KMS-11 (cell line): ENCODE measurements at regions not wholly inside any gene's neighbourhood (a gene's known extent, or its start where the extent isn't known, plus 50 kb on each side); places are given as distances from the start of the nearest gene placed in this dataset.
A peak's percentile ranks its signal among the peaks of the same experiment; 100 is the strongest.

Experiments used
- H2AFZ ChIP-seq: fragments of 200-600 bp; sonication (generic); 2 replicates; pipeline ENCODE4 v1.6.1; 2016; ENCODE audit warnings: antibody characterized with exemption, mixed run types, low read depth
- H3K27ac ChIP-seq: fragments of 200-600 bp; sonication (generic); 2 replicates; pipeline ENCODE4 v1.6.1; 2016; ENCODE audit warnings: mild to moderate bottlenecking, mixed run types
- H3K27me3 ChIP-seq: fragments of 200-600 bp; sonication (generic); 2 replicates; pipeline ENCODE4 v1.6.1; 2017; ENCODE audit warnings: mild to moderate bottlenecking, low read depth, mixed run types, moderate library complexity; ENCODE audit not compliant: insufficient read depth
- H3K36me3 ChIP-seq: fragments of 200-600 bp; sonication (generic); 2 replicates; pipeline ENCODE4 v1.6.1; 2017; ENCODE audit warnings: mild to moderate bottlenecking, mixed run types; ENCODE audit not compliant: insufficient read depth
- H3K4me1 ChIP-seq: fragments of 200-600 bp; sonication (generic); 2 replicates; pipeline ENCODE4 v1.6.1; 2016; ENCODE audit warnings: mild to moderate bottlenecking, low read depth, mixed run types; ENCODE audit not compliant: poor library complexity, severe bottlenecking
- H3K4me2 ChIP-seq: fragments of 200-600 bp; sonication (generic); 2 replicates; pipeline ENCODE4 v1.7.0; 2016; ENCODE audit warnings: mild to moderate bottlenecking, mixed run types
- H3K4me3 ChIP-seq: fragments of 200-600 bp; sonication (generic); IDR thresholded peaks from 2 replicates; pipeline ENCODE4 v1.6.1; 2017; ENCODE audit warnings: low read depth, low read length, mixed read lengths; ENCODE audit not compliant: insufficient read depth
- H3K79me2 ChIP-seq: fragments of 200-600 bp; sonication (generic); 2 replicates; pipeline ENCODE4 v1.6.1; 2016; ENCODE audit warnings: low read depth, mixed run types; ENCODE audit not compliant: insufficient read depth
- H3K9ac ChIP-seq: fragments of 200-600 bp; sonication (generic); 2 replicates; pipeline ENCODE4 v1.6.1; 2016; ENCODE audit warnings: mild to moderate bottlenecking, mixed run types
- H4K20me1 ChIP-seq: fragments of 200-600 bp; sonication (generic); 2 replicates; pipeline ENCODE4 v1.6.1; 2016; ENCODE audit warnings: mild to moderate bottlenecking, mixed run types; ENCODE audit not compliant: insufficient read depth
- CTCF ChIP-seq: fragments of 200-600 bp; sonication (generic); conservative IDR thresholded peaks from 2 replicates; pipeline ENCODE4 v1.6.1; 2017; ENCODE audit warnings: low read depth, mild to moderate bottlenecking, antibody characterized with exemption, low read length, moderate library complexity, mixed read lengths

GRCh38 chr5:88544671-88545070, 276.0 kb upstream of the TMEM161B start:
- H4K20me1 ChIP-seq, result no peaks in the 10 kb centered on the region
- H2AFZ ChIP-seq, result no peak overlapping the region
- H3K9ac ChIP-seq, result no peak overlapping the region
- H3K79me2 ChIP-seq, result no peaks in the 10 kb centered on the region
- no peaks in the 10 kb centered on the region for H3K36me3 ChIP-seq
- no peak overlapping the region for H3K27ac ChIP-seq
- no peak overlapping the region for H3K4me2 ChIP-seq
- no peaks in the 10 kb centered on the region for H3K27me3 ChIP-seq
- peaks cover 12% of the 10 kb centered on the region for H3K4me1 ChIP-seq
- TF ChIP-seq CTCF, result no peak
- no peak overlapping the region for H3K4me3 ChIP-seq

- H3K9ac ChIP-seq, result no peak overlapping the region
- H3K4me3 ChIP-seq, result no peak overlapping the region
- H3K79me2 ChIP-seq, result no peaks in the 10 kb centered on the region
- no peaks in the 10 kb centered on the region for H3K36me3 ChIP-seq
- H2AFZ ChIP-seq, result no peak overlapping the region
- TF ChIP-seq CTCF, result no peak
- H4K20me1 ChIP-seq, result no peaks in the 10 kb centered on the region
- H3K27ac ChIP-seq, result no peak overlapping the region
- H3K27me3 ChIP-seq, result no peaks in the 10 kb centered on the region
- no peak overlapping the region for H3K4me2 ChIP-seq
- peaks cover 12% of the 10 kb centered on the region for H3K4me1 ChIP-seq
Measured at GRCh38 chr5:88544136-88544645, 275.5 kb upstream of the TMEM161B start.

GRCh38 chr5:88542786-88543185, 274.1 kb upstream of the TMEM161B start:
- Histone ChIP-seq H3K4me1 (peaks cover 12% of the 10 kb centered on the region), H3K4me3 (no peak overlapping the region), H3K9ac (no peak overlapping the region), H3K4me2 (peak overlapping the region; percentile 11), H2AFZ (no peak overlapping the region), H3K79me2 (no peaks in the 10 kb centered on the region), H3K36me3 (no peaks in the 10 kb centered on the region), H3K27me3 (no peaks in the 10 kb centered on the region), H4K20me1 (no peaks in the 10 kb centered on the region), H3K27ac (no peak overlapping the region)
- no peak for TF ChIP-seq CTCF

- no peak overlapping the region for H3K4me3 ChIP-seq
- H2AFZ ChIP-seq, result no peak overlapping the region
- H3K9ac ChIP-seq, result no peak overlapping the region
- H3K27me3 ChIP-seq, result no peaks in the 10 kb centered on the region
- H3K4me2 ChIP-seq, result no peak overlapping the region
- H3K36me3 ChIP-seq, result no peaks in the 10 kb centered on the region
- H3K79me2 ChIP-seq, result no peaks in the 10 kb centered on the region
- no peak for TF ChIP-seq CTCF
- H3K4me1 ChIP-seq, result peaks cover 12% of the 10 kb centered on the region
- H3K27ac ChIP-seq, result no peak overlapping the region
- no peaks in the 10 kb centered on the region for H4K20me1 ChIP-seq
Measured at GRCh38 chr5:88540471-88541115, 271.9 kb upstream of the TMEM161B start.
